Nephron progenitor cell (in vitro differentiated cells): ENCODE measurements at regions not wholly inside any gene's neighbourhood (a gene's known extent, or its start where the extent isn't known, plus 50 kb on each side); places are given as distances from the start of the nearest gene placed in this dataset.

ENCODE experiments used
- DNase-seq: peaks from one replicate; pipeline ENCODE4 v3.0.0; 2021
- H3K27ac Mint-ChIP-seq: 2 replicates; pipeline ENCODE4 v1.8.0; 2021; ENCODE audit warnings: mild to moderate bottlenecking, moderate library complexity, mixed read lengths
- H3K27me3 Mint-ChIP-seq: 2 replicates; pipeline ENCODE4 v1.8.0; 2021; ENCODE audit warnings: mild to moderate bottlenecking, low read depth, mixed read lengths; ENCODE audit not compliant: poor library complexity
- H3K36me3 Mint-ChIP-seq: 2 replicates; pipeline ENCODE4 v1.8.0; 2021; ENCODE audit warnings: low read depth, mixed read lengths
- H3K4me1 Mint-ChIP-seq: 2 replicates; pipeline ENCODE4 v1.8.0; 2021; ENCODE audit warnings: mixed read lengths
- H3K4me3 Mint-ChIP-seq: 2 replicates; pipeline ENCODE4 v1.8.0; 2021; ENCODE audit warnings: mild to moderate bottlenecking, moderate library complexity, mixed read lengths
- H3K9me3 Mint-ChIP-seq: 2 replicates; pipeline ENCODE4 v1.8.0; 2021; ENCODE audit warnings: mild to moderate bottlenecking, moderate library complexity, mixed read lengths
- CTCF ChIP-seq: fragments of 200-600 bp; sonication (generic); IDR thresholded peaks from 2 replicates; pipeline ENCODE4 v1.5.0; 2021; ENCODE audit warnings: antibody characterized with exemption

GRCh38 chr4:169852481-169852880, 94.7 kb upstream of the HPF1 start:
- H3K4me3 Mint-ChIP-seq, result no peak overlapping the region
- H3K36me3 Mint-ChIP-seq, result peaks cover 5% of the 10 kb centered on the region
- no peak for DNase-seq
- no peak for TF ChIP-seq CTCF
- H3K4me1 Mint-ChIP-seq, result peaks cover 20% of the 10 kb centered on the region
- peaks cover 13% of the 10 kb centered on the region for H3K9me3 Mint-ChIP-seq
- H3K27ac Mint-ChIP-seq, result no peak overlapping the region
- H3K27me3 Mint-ChIP-seq, result no peaks in the 10 kb centered on the region

- DNase-seq, result no peak
- H3K9me3 Mint-ChIP-seq, result peaks cover 11% of the 10 kb centered on the region
- peaks cover 3% of the 10 kb centered on the region for H3K36me3 Mint-ChIP-seq
- TF ChIP-seq CTCF, result no peak
- H3K4me3 Mint-ChIP-seq, result no peak overlapping the region
- H3K27ac Mint-ChIP-seq, result no peak overlapping the region
- H3K4me1 Mint-ChIP-seq, result peaks cover 20% of the 10 kb centered on the region
- H3K27me3 Mint-ChIP-seq, result no peaks in the 10 kb centered on the region
These were observed 94.0 kb upstream of the HPF1 start for GRCh38 chr4:169851750-169852149.

GRCh38 chr4:169849456-169849855, 91.7 kb upstream of the HPF1 start:
- DNase-seq, result no peak
- no peaks in the 10 kb centered on the region for H3K36me3 Mint-ChIP-seq
- H3K27ac Mint-ChIP-seq, result peak overlapping the region; percentile 31
- no peak for TF ChIP-seq CTCF
- no peaks in the 10 kb centered on the region for H3K27me3 Mint-ChIP-seq
- no peak overlapping the region for H3K4me3 Mint-ChIP-seq
- H3K4me1 Mint-ChIP-seq, result peaks cover 20% of the 10 kb centered on the region
- no peaks in the 10 kb centered on the region for H3K9me3 Mint-ChIP-seq

GRCh38 chr4:169848018-169848417, 90.3 kb upstream of the HPF1 start:
- DNase-seq, result no peak
- H3K27me3 Mint-ChIP-seq, result peaks cover 3% of the 10 kb centered on the region
- H3K4me1 Mint-ChIP-seq, result peaks cover 20% of the 10 kb centered on the region
- TF ChIP-seq CTCF, result no peak
- no peaks in the 10 kb centered on the region for H3K36me3 Mint-ChIP-seq
- no peak overlapping the region for H3K27ac Mint-ChIP-seq
- H3K4me3 Mint-ChIP-seq, result no peak overlapping the region
- no peaks in the 10 kb centered on the region for H3K9me3 Mint-ChIP-seq

- H3K4me3 Mint-ChIP-seq, result no peak overlapping the region
- H3K27ac Mint-ChIP-seq, result no peak overlapping the region
- no peaks in the 10 kb centered on the region for H3K36me3 Mint-ChIP-seq
- no peak for TF ChIP-seq CTCF
- peaks cover 3% of the 10 kb centered on the region for H3K27me3 Mint-ChIP-seq
- H3K4me1 Mint-ChIP-seq, result peaks cover 15% of the 10 kb centered on the region
- no peaks in the 10 kb centered on the region for H3K9me3 Mint-ChIP-seq
- DNase-seq, result no peak
These were observed 89.4 kb upstream of the HPF1 start for GRCh38 chr4:169847171-169847570.

- H3K27ac Mint-ChIP-seq, result no peak overlapping the region
- no peak for TF ChIP-seq CTCF
- H3K27me3 Mint-ChIP-seq, result peaks cover 3% of the 10 kb centered on the region
These were observed 88.7 kb upstream of the HPF1 start for GRCh38 chr4:169846396-169846795.

More at GRCh38 chr4:169846396-169846795, 88.7 kb upstream of the HPF1 start:
- no peak overlapping the region for H3K4me3 Mint-ChIP-seq
- H3K36me3 Mint-ChIP-seq, result no peaks in the 10 kb centered on the region
- H3K9me3 Mint-ChIP-seq, result no peaks in the 10 kb centered on the region
- no peak for DNase-seq
- peaks cover 15% of the 10 kb centered on the region for H3K4me1 Mint-ChIP-seq
